ENCODE measurements at regions not wholly inside any gene's neighbourhood (a gene's known extent, or its start where the extent isn't known, plus 50 kb on each side); places are given as distances from the start of the nearest gene placed in this dataset.

- 93% methylated on average over 2 of the region's 2 CpGs; no CpG with 5 or more reads in 1 of the 2 experiments for WGBS, 2 experiments (ENCODE audit: extremely low coverage in 1 of 2, insufficient coverage in 1 of 2, insufficient read length in 1 of 2, insufficient replicate concordance in 2 of 2, low coverage in 1 of 2, low lambda C conversion rate in 2 of 2, missing lambda C conversion rate in 1 of 2)
- Histone ChIP-seq H3K4ac (replicated peaks; ENCODE audit: insufficient read length, low read depth, low read length) (no peak overlapping the region), H3K79me1 (ENCODE audit: low read depth, low read length) (no peaks in the 10 kb centered on the region), H2AFZ (ENCODE audit: low read length) (no peak overlapping the region), H3K14ac (ENCODE audit: insufficient read length) (no peak overlapping the region), H2BK120ac (replicated peaks; ENCODE audit: low read depth, low read length) (no peak overlapping the region), H3K4me2 (ENCODE audit: insufficient read depth in 1 of 2, low read depth in 2 of 2, low read length in 2 of 2) (no peak overlapping the region), H3K18ac (ENCODE audit: extremely low read depth, low read length) (no peak overlapping the region), H2BK15ac (ENCODE audit: low read length) (no peak overlapping the region), H3K23ac (ENCODE audit: insufficient read length) (no peak overlapping the region), H4K20me1 (replicated peaks in 1 of 2; ENCODE audit: control insufficient read depth in 1 of 2, insufficient read depth in 2 of 2, low read length in 2 of 2) (no peaks in the 10 kb centered on the region), H3K9me3 (ENCODE audit: insufficient read depth in 2 of 2, low read depth in 1 of 2, low read length in 1 of 2) (peaks cover 4 to 14% of the 10 kb centered on the region in 2 experiments; a peak in 3 of 4 replicates), H3K9ac (replicated peaks in 1 of 4; ENCODE audit: extremely low read depth in 1 of 4, low read depth in 3 of 4, low read length in 3 of 4) (no peak overlapping the region), H3K79me2 (ENCODE audit: control insufficient read depth in 1 of 2, insufficient read depth in 2 of 2, low read length in 2 of 2) (no peaks in the 10 kb centered on the region), H3K23me2 (ENCODE audit: low read depth, low read length) (no peaks in the 10 kb centered on the region), H4K8ac (ENCODE audit: extremely low read depth, insufficient read depth, low read length) (no peak overlapping the region), H3K27me3 (replicated peaks in 1 of 4; ENCODE audit: control insufficient read depth in 3 of 4, extremely low read depth in 1 of 4, insufficient read depth in 3 of 4, low read length in 3 of 4) (no peaks in the 10 kb centered on the region), H2BK12ac (ENCODE audit: low read depth, low read length) (no peak overlapping the region), H3K4me3 (ENCODE audit: extremely low read depth in 1 of 4, insufficient read depth in 2 of 4, low read depth in 3 of 4, low read length in 4 of 4) (no peak overlapping the region), H2BK20ac (ENCODE audit: low read length) (no peak overlapping the region), H3K36me3 (ENCODE audit: control insufficient read depth in 2 of 4, insufficient read depth in 4 of 4, low read length in 3 of 4) (no peaks in the 10 kb centered on the region; a peak in 1 of 8 replicates), H4K5ac (ENCODE audit: insufficient read length, low read depth, low read length) (no peak overlapping the region), H3K27ac (ENCODE audit: low read depth, low read length) (no peak overlapping the region), H2BK5ac (ENCODE audit: low read depth, low read length) (no peak overlapping the region), H2AK5ac (ENCODE audit: low read depth, low read length) (no peak overlapping the region), H3K4me1 (replicated peaks in 1 of 4; ENCODE audit: control insufficient read depth in 3 of 4, insufficient read depth in 4 of 4, low read length in 3 of 4) (no peaks in the 10 kb centered on the region), H3K56ac (replicated peaks; ENCODE audit: insufficient read length, low read depth, low read length) (no peak overlapping the region), H4K91ac (replicated peaks; ENCODE audit: insufficient read length, low read length) (no peak overlapping the region)
- ChIA-PET POLR2A (ENCODE audit: partially characterized antibody) (no interaction called here), CTCF (ENCODE audit: partially characterized antibody) (no interaction called here)
- DNase-seq (ENCODE audit: low read depth in 1 of 2, low spot score in 2 of 2) (no peak), FAIRE-seq (no peak)
- TF ChIP-seq EGR1 (IDR thresholded peaks at IDR 0.05; ENCODE audit: borderline replicate concordance, low read depth, low read length) (no peak), GTF2F1 (IDR thresholded peaks at IDR 0.05; ENCODE audit: borderline replicate concordance, low read depth, low read length) (no peak), CHD2 (IDR thresholded peaks at IDR 0.05; ENCODE audit: low read length) (no peak), RBBP5 (IDR thresholded peaks at IDR 0.05; ENCODE audit: borderline replicate concordance, low read depth, low read length) (no peak), SIRT6 (IDR thresholded peaks at IDR 0.05; ENCODE audit: low read length) (no peak), PHF8 (conservative IDR thresholded peaks at IDR 0.05; ENCODE audit: low read depth, low read length) (no peak), CBX5 (IDR thresholded peaks at IDR 0.05; ENCODE audit: low read depth, low read length) (no peak), JUN (IDR thresholded peaks at IDR 0.05; ENCODE audit: low read depth, low read length) (no peak), MAFK (IDR thresholded peaks at IDR 0.05; ENCODE audit: low read depth, low read length) (no peak), KDM5A (IDR thresholded peaks at IDR 0.05; ENCODE audit: low read length) (no peak), ATF3 (IDR thresholded peaks at IDR 0.05; ENCODE audit: insufficient read depth, low read depth, low read length) (no peak), NRF1 (IDR thresholded peaks at IDR 0.05; ENCODE audit: low read depth, low read length) (no peak), KDM4A (IDR thresholded peaks at IDR 0.05; ENCODE audit: low read depth, low read length, severe bottlenecking) (no peak), SP1 (IDR thresholded peaks at IDR 0.05; ENCODE audit: low read depth, low read length) (no peak)
- TF ChIP-seq, protein P1, sequence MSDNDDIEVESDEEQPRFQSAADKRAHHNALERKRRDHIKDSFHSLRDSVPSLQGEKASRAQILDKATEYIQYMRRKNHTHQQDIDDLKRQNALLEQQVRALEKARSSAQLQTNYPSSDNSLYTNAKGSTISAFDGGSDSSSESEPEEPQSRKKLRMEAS (IDR thresholded peaks at IDR 0.05), result no peak
Observed at GRCh38 chr4:33616121-33616520, 2628.2 kb downstream of the ARAP2 start.
